ENCODE measurements at regions not wholly inside any gene's neighbourhood (a gene's known extent, or its start where the extent isn't known, plus 50 kb on each side); places are given as distances from the start of the nearest gene placed in this dataset.
"Not testable (repeated sequence)": the region's sequence is repeated elsewhere in the genome, so short reads cannot be mapped to it uniquely, and the experiment has no call there.

- no peak for DNase-seq
Observed at GRCh38 chr18:55912919-55913318, 324.9 kb upstream of the TCF4 start.

DNA sequence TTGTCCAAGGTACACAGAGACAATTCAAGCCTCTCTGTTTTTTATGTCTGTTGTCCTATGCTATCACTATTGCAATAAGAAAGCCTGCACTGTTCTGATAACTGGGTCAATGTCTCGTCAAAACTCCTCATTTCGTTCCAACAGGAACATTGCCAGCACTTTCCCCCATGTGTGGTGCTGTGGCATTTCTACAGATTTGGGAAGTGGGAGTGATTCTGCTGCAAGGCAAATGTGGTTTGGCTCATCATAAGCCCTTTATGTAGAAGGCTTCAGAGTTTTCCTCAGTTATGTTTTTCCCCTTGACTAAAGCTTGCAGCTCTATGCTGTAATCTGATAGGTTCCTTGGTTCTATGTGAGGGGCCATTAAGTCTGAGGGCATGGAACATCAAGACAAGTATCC, 324.1 kb upstream of the TCF4 start:
- DNase-seq = no peak

DNA sequence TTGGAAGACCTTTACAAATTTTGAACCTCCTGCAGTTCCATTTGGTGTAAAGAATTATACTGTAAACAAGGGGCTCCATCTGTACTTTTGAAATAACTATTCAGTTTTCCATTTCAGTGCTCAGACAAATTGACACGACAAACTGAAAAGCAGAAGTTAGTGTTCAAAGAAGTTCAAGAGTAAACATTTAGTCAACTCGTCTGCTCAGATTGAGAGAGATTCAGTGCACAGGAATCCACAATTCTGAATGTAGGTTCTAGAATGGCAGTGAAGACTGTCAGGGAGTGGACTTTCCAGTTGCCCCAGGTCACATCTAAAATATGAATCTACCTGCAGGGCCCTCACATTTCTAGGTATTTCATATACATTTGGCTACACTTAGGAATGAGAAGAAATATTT, 322.3 kb upstream of the TCF4 start:
- DNase-seq = no peak

DNA sequence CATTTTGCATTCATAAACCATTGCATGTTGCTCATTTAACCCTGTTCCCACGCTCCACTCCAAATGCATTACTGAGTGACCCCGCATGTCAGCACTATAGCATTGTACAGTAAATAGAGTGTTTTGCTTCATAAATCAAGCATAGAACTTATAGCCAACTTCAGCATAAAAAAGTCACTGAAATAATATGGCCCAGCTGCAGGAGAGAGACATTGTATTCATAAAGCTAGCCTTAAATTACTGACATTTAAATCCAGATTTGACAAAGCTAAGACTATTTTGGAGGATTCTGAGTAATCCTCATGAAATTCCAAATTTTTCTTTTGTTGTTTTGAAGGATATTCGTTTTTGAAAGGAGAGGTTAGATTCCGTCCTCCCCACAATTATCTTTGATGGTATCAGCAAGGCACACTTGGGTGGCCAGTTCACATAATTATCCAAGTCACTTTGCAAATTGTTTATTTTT, 320.9 kb upstream of the TCF4 start:
- DNase-seq = peak; percentile 58

- peak; percentile 36 for DNase-seq
Observed at GRCh38 chr18:55907453-55908175, 319.6 kb upstream of the TCF4 start.

GRCh38 chr18:55906536-55906935, 318.5 kb upstream of the TCF4 start:
- DNase-seq = no peak

DNA sequence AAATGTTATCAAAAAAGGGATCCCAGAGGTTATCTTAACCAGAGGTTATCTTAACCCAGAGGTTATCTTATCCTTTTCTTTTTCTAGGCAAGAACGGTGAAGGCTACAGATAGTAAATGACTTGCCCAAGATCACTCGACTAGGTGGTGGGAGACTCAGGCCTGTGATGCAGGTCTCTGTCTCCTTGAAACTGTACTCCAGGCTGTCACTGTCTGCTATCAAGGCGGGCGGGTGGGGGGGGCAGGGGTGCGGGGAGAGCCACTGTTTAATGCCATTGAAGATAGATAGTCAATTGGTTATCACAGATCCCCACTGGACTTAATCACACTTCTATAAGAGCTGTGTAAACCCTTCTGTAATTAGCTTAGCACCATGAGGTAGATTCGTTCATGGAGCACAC, 315.9 kb upstream of the TCF4 start:
- DNase-seq = no peak

DNA sequence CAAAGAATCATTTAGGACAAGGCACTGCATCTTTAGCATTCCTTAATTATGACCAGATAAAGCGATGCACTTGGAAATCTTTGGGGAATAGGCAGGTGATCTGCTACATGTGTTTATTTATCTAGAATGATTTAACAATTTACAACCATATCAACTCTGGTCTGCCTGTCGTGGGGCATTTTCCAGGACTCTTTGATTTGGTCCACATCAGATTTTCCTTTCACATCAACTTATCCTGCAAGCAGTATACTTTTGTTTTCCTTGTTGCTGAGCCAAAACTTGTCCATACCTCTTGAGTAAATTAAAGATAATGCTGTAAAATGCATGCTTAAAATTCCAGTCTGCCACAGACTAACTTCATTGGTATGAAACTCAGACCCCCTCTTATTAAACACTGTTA, 312.4 kb upstream of the TCF4 start:
- DNase-seq = peak; percentile 87

DNA sequence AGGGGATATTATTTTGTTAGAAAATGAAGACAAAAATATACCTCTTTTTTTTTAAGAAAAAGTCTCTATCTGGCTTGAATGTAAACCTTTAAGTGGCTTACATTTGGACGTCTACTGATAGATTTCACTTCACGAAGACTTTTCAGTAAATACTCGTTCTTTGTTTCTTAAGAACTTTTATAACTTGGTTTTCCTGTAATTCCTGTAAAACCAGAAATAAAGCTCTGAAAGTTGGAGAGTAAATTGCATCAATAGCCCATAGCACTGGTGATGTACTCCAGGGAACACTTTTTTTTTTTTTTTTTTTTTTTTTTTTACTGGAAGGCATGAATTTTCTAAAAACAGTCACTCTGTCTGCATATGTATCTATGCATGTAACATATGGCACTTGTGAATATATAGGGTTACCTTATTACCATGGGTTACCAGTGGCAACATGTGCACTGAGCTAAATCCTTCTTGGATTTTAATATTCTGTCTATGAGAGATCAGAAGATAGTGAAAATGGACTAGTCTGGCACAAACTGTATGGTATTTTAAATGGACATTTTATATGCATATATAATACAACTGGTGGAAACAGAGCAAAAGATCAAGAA, 309.2 kb upstream of the TCF4 start:
- no peak for DNase-seq

DNA sequence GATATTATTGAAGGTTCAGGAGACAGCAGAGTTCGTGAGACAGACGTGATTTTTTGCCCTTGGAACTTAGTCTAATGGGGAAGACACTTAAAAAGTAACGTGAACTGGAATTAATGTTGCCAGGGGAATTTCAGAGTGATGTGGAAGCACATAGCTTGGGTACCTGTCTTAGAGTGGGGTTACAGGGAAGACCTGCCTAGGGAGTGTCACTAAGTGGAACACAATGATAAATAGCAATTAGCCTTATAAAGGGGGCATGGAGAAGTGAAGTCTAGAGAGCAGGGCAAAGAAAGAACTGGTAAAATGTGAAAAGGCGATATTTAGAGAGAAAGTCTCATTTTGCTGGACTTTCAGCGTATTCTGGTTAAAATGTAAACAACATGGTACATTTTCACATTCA, 306.0 kb upstream of the TCF4 start:
- no peak for DNase-seq

DNA sequence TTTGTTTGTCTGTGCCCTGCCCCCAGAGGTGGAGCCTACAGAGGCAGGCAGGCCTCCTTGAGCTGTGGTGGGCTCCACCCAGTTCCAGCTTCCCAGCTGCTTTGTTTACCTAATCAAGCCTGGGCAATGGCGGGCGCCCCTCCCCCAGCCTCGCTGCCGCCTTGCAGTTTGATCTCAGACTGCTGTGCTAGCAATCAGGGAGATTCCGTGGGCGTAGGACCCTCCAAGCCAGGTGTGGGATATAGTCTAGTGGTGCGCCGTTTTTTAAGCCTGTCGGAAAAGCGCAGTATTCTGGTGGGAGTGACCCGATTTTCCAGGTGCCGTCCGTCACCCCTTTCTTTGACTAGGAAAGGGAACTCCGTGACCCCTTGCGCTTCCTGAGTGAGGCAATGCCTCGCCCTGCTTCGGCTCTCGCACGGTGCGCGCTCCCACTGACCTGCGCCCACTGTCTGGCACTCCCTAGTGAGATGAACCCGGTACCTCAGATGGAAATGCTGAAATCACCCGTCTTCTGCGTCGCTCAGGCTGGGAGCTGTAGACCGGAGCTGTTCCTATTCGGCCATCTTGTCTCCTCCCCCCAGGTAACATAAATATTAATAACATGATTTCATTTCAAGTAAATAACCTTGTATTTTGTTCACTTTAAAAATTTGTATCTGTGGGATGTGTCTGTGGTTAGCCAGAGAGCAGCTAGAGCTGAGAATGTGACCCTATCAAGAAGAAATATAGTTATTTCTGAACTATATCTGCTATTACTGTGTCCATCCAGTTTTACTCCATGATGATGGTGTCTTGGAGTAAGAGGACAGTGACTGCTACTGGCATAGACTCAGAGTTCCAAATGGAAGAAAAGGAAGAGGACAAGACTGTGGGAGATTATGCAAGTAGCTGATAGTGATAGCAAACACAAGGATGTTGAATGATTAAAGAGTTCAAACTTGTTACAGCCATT, 305.1 kb upstream of the TCF4 start:
- not testable (repeated sequence) for DNase-seq

- DNase-seq = no peak
Observed at GRCh38 chr18:55886886-55887285, 298.9 kb upstream of the TCF4 start.

DNA sequence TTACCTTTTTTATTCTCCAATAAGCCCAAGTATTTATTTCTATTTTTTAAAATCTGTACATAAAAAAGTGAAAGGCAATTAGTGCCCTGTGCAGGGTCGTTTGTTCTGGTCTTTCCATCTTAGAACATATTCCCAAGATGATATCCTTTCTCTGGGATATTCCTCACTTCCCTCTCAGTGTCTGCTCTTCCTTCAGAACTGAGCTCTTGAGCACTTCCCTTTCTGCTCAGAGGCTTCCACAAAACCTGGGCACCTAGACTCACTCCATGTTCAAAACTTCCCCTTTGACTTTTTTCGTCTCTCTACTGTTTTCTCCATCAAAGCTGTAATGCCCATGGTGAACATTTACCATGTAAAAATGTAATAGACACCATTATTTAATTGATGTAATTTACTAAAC, 296.5 kb upstream of the TCF4 start:
- no peak for DNase-seq

- DNase-seq = no peak
Observed at GRCh38 chr18:55880617-55881016, 292.6 kb upstream of the TCF4 start.

DNA sequence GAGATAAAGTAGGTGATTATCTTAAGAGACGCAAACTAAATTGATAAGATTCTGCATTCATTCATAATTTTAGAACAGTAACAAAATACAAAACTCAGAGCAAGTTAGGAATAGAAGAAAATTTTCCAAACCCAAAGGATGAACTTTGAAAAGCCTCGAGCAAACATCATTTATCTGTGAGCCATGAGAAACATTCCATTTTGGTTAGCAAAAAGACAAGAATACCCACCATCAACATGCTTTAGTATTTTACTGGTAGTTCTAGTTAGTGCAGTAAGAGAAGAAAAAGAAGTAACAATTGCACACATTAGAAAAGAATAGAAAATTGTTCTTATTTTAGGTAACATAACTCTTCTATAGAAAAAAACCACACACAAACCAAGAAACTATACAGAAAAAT, 291.3 kb upstream of the TCF4 start:
- peak; percentile 45 for DNase-seq

- DNase-seq = peak; percentile 31
Observed at GRCh38 chr18:55878224-55878623, 290.2 kb upstream of the TCF4 start.

DNA sequence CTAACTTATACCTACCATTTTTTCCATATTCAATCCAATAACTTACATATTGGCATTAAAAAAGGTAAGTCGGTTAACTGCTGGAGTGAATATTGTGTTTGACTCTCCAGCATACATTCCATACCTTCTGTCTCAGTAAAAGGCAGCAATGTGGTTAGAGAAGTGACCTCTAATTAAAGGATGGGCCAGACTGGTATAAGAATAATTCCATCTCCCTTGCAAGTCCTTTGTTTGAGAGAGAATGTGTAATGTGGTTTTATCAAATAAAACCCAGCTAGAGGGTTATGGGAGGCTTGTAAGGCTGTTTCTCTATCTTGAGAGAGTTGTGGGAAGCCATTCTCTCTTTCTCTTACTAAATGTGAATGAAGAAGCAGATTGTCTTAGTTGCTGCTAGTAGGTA, 289.3 kb upstream of the TCF4 start:
- no peak for DNase-seq

GRCh38 chr18:55876254-55876653, 288.3 kb upstream of the TCF4 start:
- no peak for DNase-seq

DNA sequence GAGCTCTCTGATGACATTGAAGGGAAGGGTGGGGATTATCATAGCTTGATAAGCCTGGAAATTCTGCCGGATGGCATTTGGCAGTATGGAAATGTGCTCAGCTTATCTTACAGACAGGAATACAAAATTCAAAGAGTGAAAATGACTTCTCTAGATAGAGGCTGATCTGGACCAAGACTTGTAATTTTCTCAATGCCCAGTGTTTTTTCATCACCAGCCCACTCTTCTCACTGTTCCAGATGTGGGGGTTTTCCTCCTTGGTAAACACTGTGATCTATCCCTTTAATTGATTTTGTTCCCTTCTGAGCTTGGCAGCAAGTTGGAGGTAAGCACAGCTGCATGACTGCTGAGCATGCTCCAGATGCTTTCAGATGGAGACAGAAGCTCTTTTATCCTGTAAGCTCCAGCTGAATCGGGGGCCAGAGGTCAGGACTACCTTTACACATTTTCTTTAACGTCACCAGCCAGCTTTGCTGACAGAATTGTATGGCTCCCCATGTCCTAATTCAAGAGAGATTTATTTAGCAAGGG, 287.4 kb upstream of the TCF4 start:
- DNase-seq = no peak

GRCh38 chr18:55869556-55870501, 281.8 kb upstream of the TCF4 start:
- peak; percentile 81 for DNase-seq

- peak; percentile 86 for DNase-seq
Observed at GRCh38 chr18:55868909-55869308, 280.9 kb upstream of the TCF4 start.

- DNase-seq = peak; percentile 48
Observed at GRCh38 chr18:55866886-55867285, 278.9 kb upstream of the TCF4 start.

All from fibroblast of skin of right biceps (primary cell).